Endothelial cell of umbilical vein (primary cell): ENCODE measurements at regions not wholly inside any gene's neighbourhood (a gene's known extent, or its start where the extent isn't known, plus 50 kb on each side); places are given as distances from the start of the nearest gene placed in this dataset.

ENCODE experiments used
- BruUV-seq: library from RNA; stranded (reverse); fragments of 400-500 nt; replicated peaks from 2 replicates; lab custom pipeline; 2021; lab: Mats Ljungman, UMichigan
- CTCF ChIA-PET: fragments of 300-600, 350-600 bp; sonication (Branson Sonifier 250); formaldehyde crosslinking; loops from one replicate; lab custom pipeline; 2021; ENCODE audit warnings: antibody characterized with exemption, inconsistent platforms; lab: Charles Lee
- POLR2A ChIA-PET: fragments of 300-600, 350-600 bp; sonication (Branson Sonifier 250); formaldehyde crosslinking; loops from one replicate; lab custom pipeline; 2021; ENCODE audit warnings: antibody characterized with exemption, inconsistent platforms; lab: Charles Lee
- DNase-seq: peaks from one replicate; pipeline ENCODE4 v3.0.0-alpha.2; 2011; ENCODE audit warnings: low read depth, low spot score
- FAIRE-seq: peaks from 2 replicates; lab custom pipeline; 2011; peaks lifted over from hg19 to GRCh38; lab: Jason Lieb, UNC
- H2AFZ ChIP-seq: 2 replicates; pipeline ENCODE4 v1.6.0; 2012; ENCODE audit warnings: low read depth, low read length, control low read depth, inconsistent platforms
- H3K27ac ChIP-seq: 2 replicates; pipeline ENCODE4 v1.5.1; 2011; ENCODE audit warnings: low read depth, mild to moderate bottlenecking, control low read depth, low read length, moderate library complexity; ENCODE audit not compliant: insufficient read depth
- H3K27me3 ChIP-seq, 2 experiments: 2 replicates each; pipeline versions ENCODE4 v1.6.0 to v1.6.1; 2011; ENCODE audit warnings: low read length in 2 of 2, mixed read lengths in 1 of 2; ENCODE audit not compliant: control insufficient read depth in 2 of 2, insufficient read depth in 2 of 2
- H3K36me3 ChIP-seq, 2 experiments: 2 replicates in 1 of 2; 3 replicates in 1 of 2; pipeline ENCODE4 v1.5.1; 2011; ENCODE audit warnings: low read length in 2 of 2, mild to moderate bottlenecking in 1 of 2, moderate library complexity in 1 of 2; ENCODE audit not compliant: control insufficient read depth in 2 of 2, insufficient read depth in 2 of 2; ENCODE audit errors: extremely low read depth in 1 of 2
- H3K4me1 ChIP-seq: 3 replicates; pipeline ENCODE4 v1.5.1; 2011; ENCODE audit warnings: mild to moderate bottlenecking, low read length; ENCODE audit not compliant: control insufficient read depth, insufficient read depth; ENCODE audit errors: extremely low read depth
- H3K4me2 ChIP-seq: 2 replicates; pipeline ENCODE4 v1.6.1; 2011; ENCODE audit warnings: low read length, control low read depth, mixed read lengths; ENCODE audit not compliant: insufficient read depth
- H3K4me3 ChIP-seq, 3 experiments: fragments of 200-600 bp in 1 of 3; sonication (generic), shearing (Covaris generic) in 1 of 3; replicated peaks in 1 of 3; 2 replicates each; pipeline ENCODE4 v1.5.1; 2011 to 2016; ENCODE audit warnings: control low read depth in 3 of 3, low read length in 3 of 3, mild to moderate bottlenecking in 2 of 3, inconsistent platforms in 1 of 3, low read depth in 1 of 3, moderate library complexity in 1 of 3; ENCODE audit not compliant: insufficient read depth in 1 of 3
- H3K79me2 ChIP-seq: 2 replicates; pipeline ENCODE4 v1.6.0; 2012; ENCODE audit warnings: low read length, inconsistent platforms; ENCODE audit not compliant: control insufficient read depth, insufficient read depth
- H3K9ac ChIP-seq: replicated peaks from 2 replicates; pipeline ENCODE3; 2011; ENCODE audit warnings: low read length, control low read depth; ENCODE audit not compliant: insufficient read depth; ENCODE audit errors: extremely low read depth
- H3K9me1 ChIP-seq: replicated peaks from 3 replicates; pipeline ENCODE4 v1.6.0; 2011; ENCODE audit warnings: mild to moderate bottlenecking, low read length; ENCODE audit not compliant: control insufficient read depth, insufficient read depth; ENCODE audit errors: extremely low read depth
- H3K9me3 ChIP-seq: replicated peaks from 2 replicates; pipeline ENCODE4 v1.5.1; 2012; ENCODE audit warnings: low read length, inconsistent platforms; ENCODE audit not compliant: control insufficient read depth, insufficient read depth
- H4K20me1 ChIP-seq: replicated peaks from 2 replicates; pipeline ENCODE3; 2011; ENCODE audit warnings: mild to moderate bottlenecking, low read length; ENCODE audit not compliant: control insufficient read depth, insufficient read depth; ENCODE audit errors: extremely low read depth
- CTCF ChIP-seq, 2 donors: IDR thresholded peaks; 1 replicate in 1 of 2; 2 replicates in 1 of 2; pipeline ENCODE4 v1.5.1; 2011; ENCODE audit warnings: low read length in 2 of 2, mild to moderate bottlenecking in 2 of 2, moderate library complexity in 2 of 2, control low read depth in 1 of 2, inconsistent platforms in 1 of 2, low read depth in 1 of 2; ENCODE audit not compliant: insufficient read depth in 1 of 2; ENCODE audit errors: extremely low read depth in 1 of 2
- EZH2 ChIP-seq: IDR thresholded peaks from 2 replicates; pipeline ENCODE4 v1.6.1; 2012; ENCODE audit warnings: borderline replicate concordance, low read depth, mild to moderate bottlenecking, moderate library complexity, low read length, inconsistent platforms; ENCODE audit not compliant: severe bottlenecking
- FOS ChIP-seq: IDR thresholded peaks from 2 replicates; pipeline ENCODE4 v1.6.1; 2011; ENCODE audit warnings: mild to moderate bottlenecking, low read length, moderate library complexity, borderline replicate concordance; ENCODE audit not compliant: insufficient read depth
- GATA2 ChIP-seq: IDR thresholded peaks from 2 replicates; pipeline ENCODE4 v1.7.0; 2011; ENCODE audit warnings: low read depth, mild to moderate bottlenecking, moderate library complexity, mixed read lengths, low read length; ENCODE audit not compliant: insufficient read length, insufficient read depth
- JUN ChIP-seq: IDR thresholded peaks from 2 replicates; pipeline ENCODE4 v1.6.1; 2011; ENCODE audit warnings: borderline replicate concordance, low read depth; ENCODE audit not compliant: insufficient read length, insufficient read depth
- MYC ChIP-seq: IDR thresholded peaks from one replicate; pipeline ENCODE4 v1.6.1; 2011; ENCODE audit warnings: mild to moderate bottlenecking, low read depth, low read length
- POLR2A ChIP-seq: IDR thresholded peaks from 2 replicates; pipeline ENCODE4 v1.6.1; 2012; ENCODE audit warnings: low read depth, mild to moderate bottlenecking, control low read depth, low read length
- POLR2AphosphoS5 ChIP-seq: IDR thresholded peaks from 2 replicates; pipeline ENCODE4 v1.6.1; 2012; ENCODE audit warnings: low read depth, mild to moderate bottlenecking, control low read depth, low read length, moderate library complexity; ENCODE audit not compliant: insufficient read depth
- dilution Hi-C: fragments of 300-500 bp; cut with MboI; formaldehyde crosslinking; loops from one replicate; pipeline ENCODE4 v1.15.0; 2019; ENCODE audit warnings: low sequenced_read_pairs; ENCODE audit not compliant: extremely low pct_ligation_motif_present
- intact Hi-C: fragments of 100-400 bp; cut with micrococcal nuclease; formaldehyde crosslinking; loops from one replicate; pipeline ENCODE4 v1.10.0; 2022
- TF ChIP-seq, protein P1 (sequence below): IDR thresholded peaks from 2 replicates; pipeline ENCODE4 v1.6.1; 2011; ENCODE audit not compliant: insufficient read depth, insufficient read length

- peak; percentile 24 for DNase-seq
- CTCF ChIA-PET, result interaction anchor here (1.2 kb wide), 1 partner anchor 9 kb away, joined by 3 read pairs; no protein-coding TSS in a partner anchor
- BruUV-seq, result no TSS peak
- TF ChIP-seq EZH2 (no peak), FOS (peak; percentile 79), CTCF (IDR thresholded peaks at IDR 0.05; ENCODE audit: extremely low read depth in 1 of 2, insufficient read depth in 1 of 2, low read depth in 1 of 2, low read length in 2 of 2) (no peak), GATA2 (peak; percentile 31), POLR2AphosphoS5 (no peak), MYC (no peak), POLR2A (no peak), JUN (no peak)
- TF ChIP-seq, protein P1, sequence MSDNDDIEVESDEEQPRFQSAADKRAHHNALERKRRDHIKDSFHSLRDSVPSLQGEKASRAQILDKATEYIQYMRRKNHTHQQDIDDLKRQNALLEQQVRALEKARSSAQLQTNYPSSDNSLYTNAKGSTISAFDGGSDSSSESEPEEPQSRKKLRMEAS, result no peak
- H3K9ac ChIP-seq, result no peak overlapping the region
- POLR2A ChIA-PET, result no interaction called here
- FAIRE-seq, result no peak
- H4K20me1 ChIP-seq, result no peaks in the 10 kb centered on the region
- H3K4me1 ChIP-seq, result peaks cover 25% of the 10 kb centered on the region
- peak overlapping the region; percentile 57 for H3K27ac ChIP-seq
- no peaks in the 10 kb centered on the region for H3K36me3 ChIP-seq
- no peaks in the 10 kb centered on the region for H3K9me1 ChIP-seq
- no peak overlapping the region for H3K4me2 ChIP-seq
- intact Hi-C loops, result loop anchor here (2.0 kb wide), 2 partner anchors 40 to 426 kb away; no protein-coding TSS in a partner anchor
- H2AFZ ChIP-seq, result no peak overlapping the region
- H3K9me3 ChIP-seq, result peaks cover 3% of the 10 kb centered on the region
- no peaks in the 10 kb centered on the region for H3K27me3 ChIP-seq
- dilution Hi-C loops, result no loop called here
- no peaks in the 10 kb centered on the region for H3K79me2 ChIP-seq
- no peak overlapping the region for H3K4me3 ChIP-seq
Observed at GRCh38 chr20:7499201-7499600, 441.1 kb downstream of the HAO1 start.
